A673 (cell line): ENCODE measurements at regions not wholly inside any gene's neighbourhood (a gene's known extent, or its start where the extent isn't known, plus 50 kb on each side); places are given as distances from the start of the nearest gene placed in this dataset.

ENCODE experiments used
- BruUV-seq: library from RNA; stranded (reverse); fragments of 400-500 nt; replicated peaks from 2 replicates; lab custom pipeline; 2021; lab: Mats Ljungman, UMichigan
- CTCF ChIA-PET: fragments of 300-600 bp; sonication (Branson Sonifier 250); formaldehyde crosslinking; loops from one replicate; lab custom pipeline; 2022; ENCODE audit warnings: antibody characterized with exemption; lab: Charles Lee
- POLR2A ChIA-PET: fragments of 300-600 bp; sonication (Branson Sonifier 250); formaldehyde crosslinking; loops from one replicate; lab custom pipeline; 2022; ENCODE audit warnings: antibody characterized with exemption; ENCODE audit not compliant: low non-redundant PET; lab: Charles Lee
- DNase-seq: peaks from one replicate; pipeline ENCODE4 v3.0.0-alpha.2; 2015; ENCODE audit warnings: low spot score
- H3K27ac ChIP-seq: fragments of 200-600 bp; sonication (generic); 2 replicates; pipeline ENCODE4 v1.5.1; 2016; ENCODE audit warnings: mixed run types, low read depth, mild to moderate bottlenecking, mixed read lengths, antibody characterized with exemption, low read length; ENCODE audit not compliant: poor library complexity, severe bottlenecking
- H3K27me3 ChIP-seq: fragments of 200-600 bp; sonication (generic); replicated peaks from 2 replicates; pipeline ENCODE4 v1.6.1; 2017; ENCODE audit warnings: mixed run types, low read depth, mild to moderate bottlenecking, mixed read lengths, antibody characterized with exemption, low read length; ENCODE audit not compliant: insufficient read depth, poor library complexity
- H3K36me3 ChIP-seq: fragments of 200-600 bp; sonication (generic); 2 replicates; pipeline ENCODE4 v1.6.1; 2016; ENCODE audit warnings: mixed run types, mild to moderate bottlenecking, mixed read lengths, antibody characterized with exemption, low read length; ENCODE audit not compliant: insufficient read depth, poor library complexity, severe bottlenecking
- H3K4me1 ChIP-seq: fragments of 200-600 bp; sonication (generic); 2 replicates; pipeline ENCODE4 v1.6.1; 2017; ENCODE audit warnings: mixed run types, mild to moderate bottlenecking, mixed read lengths, antibody characterized with exemption, low read length; ENCODE audit not compliant: insufficient read depth, poor library complexity, severe bottlenecking
- H3K4me3 ChIP-seq: fragments of 200-600 bp; sonication (generic); 2 replicates; pipeline ENCODE4 v1.5.1; 2016; ENCODE audit warnings: low read depth, mixed run types, mild to moderate bottlenecking, mixed read lengths, low read length; ENCODE audit not compliant: poor library complexity, severe bottlenecking
- H3K9me3 ChIP-seq: fragments of 200-600 bp; sonication (generic); 2 replicates; pipeline ENCODE4 v1.6.1; 2016; ENCODE audit warnings: mixed run types, low read depth, mild to moderate bottlenecking, mixed read lengths, antibody characterized with exemption, low read length; ENCODE audit not compliant: poor library complexity, severe bottlenecking
- CTCF ChIP-seq: fragments of 300-800, 200-600 bp; sonication (generic); conservative IDR thresholded peaks from 2 replicates; pipeline ENCODE4 v1.5.1; 2017; ENCODE audit warnings: low read depth, mild to moderate bottlenecking, antibody characterized with exemption, low read length, moderate library complexity, mixed read lengths
- EZH2 ChIP-seq: fragments of 200-600 bp; sonication (generic); IDR thresholded peaks from 2 replicates; pipeline ENCODE4 v1.6.1; 2017; ENCODE audit warnings: borderline replicate concordance, low read depth, mild to moderate bottlenecking, mixed read lengths, antibody characterized with exemption, low read length; ENCODE audit not compliant: poor library complexity, severe bottlenecking
- intact Hi-C: fragments of 100-400 bp; cut with micrococcal nuclease; formaldehyde crosslinking; loops from one replicate; pipeline ENCODE4 v1.10.0; 2022; ENCODE audit not compliant: unreplicated experiment

DNA sequence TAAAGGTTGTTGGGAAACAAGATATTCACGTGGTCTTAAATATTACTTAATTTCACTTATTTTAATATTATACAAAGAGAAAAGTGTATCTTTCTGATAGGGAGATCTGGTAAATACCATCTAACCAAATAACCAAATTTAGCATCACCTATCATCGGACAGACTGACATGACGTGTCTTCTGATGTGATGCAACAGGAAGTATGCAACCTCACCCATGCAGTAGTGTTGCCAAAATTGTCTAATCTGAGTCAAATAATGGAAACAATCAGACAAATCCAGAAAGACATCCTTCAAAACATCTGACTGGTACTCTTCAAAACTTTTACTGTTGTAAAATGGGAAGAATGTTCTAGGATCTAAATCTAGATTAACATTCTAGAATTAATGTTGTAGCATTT, 148.0 kb downstream of the FGF1 start:
- H3K27me3 ChIP-seq, result no peaks in the 10 kb centered on the region
- peaks cover 33% of the 10 kb centered on the region for H3K4me1 ChIP-seq
- ChIA-PET CTCF (no interaction called here), POLR2A (no interaction called here)
- H3K36me3 ChIP-seq, result peaks cover 3% of the 10 kb centered on the region
- no peak for DNase-seq
- no peak overlapping the region for H3K27ac ChIP-seq
- H3K4me3 ChIP-seq, result no peak overlapping the region
- no peak for TF ChIP-seq CTCF
- no peak for TF ChIP-seq EZH2
- peaks cover 7% of the 10 kb centered on the region for H3K9me3 ChIP-seq
- BruUV-seq, result no TSS peak
- intact Hi-C loops, result no loop called here

- no peak overlapping the region for H3K4me3 ChIP-seq
- ChIA-PET CTCF (interaction anchor here (0.5 kb wide), 1 partner anchor 95 kb away, joined by 4 read pairs; no protein-coding TSS in a partner anchor), POLR2A (interaction anchor here (0.7 kb wide), 1 partner anchor 130 kb away, joined by 3 read pairs; no protein-coding TSS in a partner anchor)
- TF ChIP-seq CTCF (no peak), EZH2 (no peak)
- H3K27me3 ChIP-seq, result no peaks in the 10 kb centered on the region
- peaks cover 7% of the 10 kb centered on the region for H3K9me3 ChIP-seq
- H3K27ac ChIP-seq, result peak overlapping the region; percentile 43
- intact Hi-C loops, result no loop called here
- peaks cover 16% of the 10 kb centered on the region for H3K4me1 ChIP-seq
- no TSS peak for BruUV-seq
- peak; percentile 54 for DNase-seq
- peaks cover 3% of the 10 kb centered on the region for H3K36me3 ChIP-seq
Observed at GRCh38 chr5:142532781-142533176, 153.1 kb downstream of the FGF1 start.

- peak overlapping the region; percentile 43 for H3K27ac ChIP-seq
- peaks cover 7% of the 10 kb centered on the region for H3K9me3 ChIP-seq
- intact Hi-C loops, result no loop called here
- peak; percentile 67 for DNase-seq
- TF ChIP-seq EZH2, result no peak
- TF ChIP-seq CTCF, result no peak
- ChIA-PET POLR2A (interaction anchor here (0.7 kb wide), 1 partner anchor 129 kb away, joined by 3 read pairs; no protein-coding TSS in a partner anchor), CTCF (interaction anchor here (0.5 kb wide), 1 partner anchor 94 kb away, joined by 4 read pairs; no protein-coding TSS in a partner anchor)
- BruUV-seq, result no TSS peak
- H3K27me3 ChIP-seq, result no peaks in the 10 kb centered on the region
- H3K4me3 ChIP-seq, result no peak overlapping the region
- H3K36me3 ChIP-seq, result peaks cover 3% of the 10 kb centered on the region
- H3K4me1 ChIP-seq, result peaks cover 21% of the 10 kb centered on the region
Observed at GRCh38 chr5:142531977-142532780, 153.7 kb downstream of the FGF1 start.
